ENCODE measurements at regions not wholly inside any gene's neighbourhood (a gene's known extent, or its start where the extent isn't known, plus 50 kb on each side); places are given as distances from the start of the nearest gene placed in this dataset.
"Not testable (repeated sequence)": the region's sequence is repeated elsewhere in the genome, so short reads cannot be mapped to it uniquely, and the experiment has no call there.

DNA sequence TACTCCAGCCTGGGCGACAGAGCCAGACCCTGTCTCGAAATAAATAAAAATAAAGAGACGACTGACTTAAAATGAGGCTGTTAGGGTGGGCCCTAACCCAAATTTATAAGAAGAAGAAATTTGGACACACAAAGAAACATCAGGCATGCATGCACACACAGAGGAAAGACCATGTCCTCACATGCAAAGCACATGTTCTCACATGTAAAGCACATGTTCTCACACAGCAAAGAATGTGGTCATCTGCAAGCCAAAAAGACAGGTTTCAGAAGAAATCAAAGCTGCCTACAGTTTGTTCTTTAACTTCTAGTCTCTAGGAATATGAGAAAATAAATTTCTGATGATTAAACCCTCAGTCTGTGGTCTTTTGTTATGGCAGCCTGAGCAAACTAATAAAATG, 132.3 kb upstream of the CRIM1 start:
- DNase-seq: no peak

- DNase-seq: no peak
Measured at GRCh38 chr2:36222485-36222884, 133.1 kb upstream of the CRIM1 start.

- DNase-seq: no peak
Measured at GRCh38 chr2:36214691-36215090, 140.9 kb upstream of the CRIM1 start.

DNA sequence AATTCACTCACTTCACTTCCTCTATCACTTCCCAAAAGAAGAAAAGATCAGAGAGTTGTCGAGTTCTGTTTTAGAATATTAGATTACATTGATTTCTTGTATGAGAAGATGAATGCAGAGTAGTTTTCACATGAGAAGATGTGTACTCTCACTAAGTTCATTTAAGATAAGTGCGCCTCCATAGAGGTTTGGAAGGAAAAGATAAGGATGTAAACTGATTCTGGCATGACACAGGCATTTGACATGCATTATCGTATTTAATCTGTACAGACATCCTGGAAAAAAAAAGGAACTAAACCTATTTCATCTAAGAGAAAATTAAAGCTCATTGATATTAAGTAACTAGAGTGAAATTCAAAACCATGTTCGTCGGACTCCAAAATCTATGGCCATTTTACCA, 152.2 kb upstream of the CRIM1 start:
- no peak for DNase-seq

GRCh38 chr2:36197181-36197971, 158.2 kb upstream of the CRIM1 start:
- DNase-seq: no peak

- DNase-seq: no peak
Measured at GRCh38 chr2:36193680-36194079, 161.9 kb upstream of the CRIM1 start.

DNA sequence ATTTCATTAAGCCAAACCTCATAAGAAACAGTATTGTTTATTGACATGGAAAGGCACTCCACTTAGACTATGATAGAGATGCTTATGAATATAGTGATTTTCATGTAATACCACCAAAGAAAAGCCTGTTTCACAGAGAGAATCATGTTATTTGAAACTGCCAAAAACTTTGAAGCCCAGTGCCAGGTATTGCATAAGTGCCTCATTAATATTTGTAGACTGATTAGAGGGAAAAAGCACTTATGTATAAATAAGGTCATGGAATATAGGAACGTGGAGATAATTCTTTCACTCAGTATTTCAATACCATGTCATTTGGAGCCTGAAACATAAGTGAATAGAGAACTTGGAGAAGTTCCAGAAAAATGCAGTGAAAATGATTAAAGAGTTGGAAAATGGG, 162.6 kb upstream of the CRIM1 start:
- DNase-seq: no peak

- no peak for DNase-seq
Measured at GRCh38 chr2:36190097-36190496, 165.5 kb upstream of the CRIM1 start.

DNA sequence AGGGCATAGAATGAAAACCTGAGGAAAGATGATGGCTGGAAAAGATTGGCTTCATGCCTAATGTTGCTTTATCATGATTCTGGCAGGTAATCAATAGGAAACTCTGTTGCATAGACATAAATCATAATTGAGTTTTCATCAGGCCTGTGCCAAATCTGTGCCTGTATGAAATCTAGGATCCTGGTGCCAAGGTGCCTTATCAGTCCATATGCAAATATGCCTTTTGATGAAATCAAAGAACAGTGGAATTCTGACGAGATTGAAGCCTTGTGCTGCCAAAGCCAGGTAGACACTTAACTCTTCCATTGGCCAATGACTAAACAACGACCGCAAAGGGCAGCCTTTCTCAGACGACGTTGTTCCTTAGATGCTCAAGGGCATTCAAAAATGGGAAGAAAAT, 170.0 kb upstream of the CRIM1 start:
- no peak for DNase-seq

DNA sequence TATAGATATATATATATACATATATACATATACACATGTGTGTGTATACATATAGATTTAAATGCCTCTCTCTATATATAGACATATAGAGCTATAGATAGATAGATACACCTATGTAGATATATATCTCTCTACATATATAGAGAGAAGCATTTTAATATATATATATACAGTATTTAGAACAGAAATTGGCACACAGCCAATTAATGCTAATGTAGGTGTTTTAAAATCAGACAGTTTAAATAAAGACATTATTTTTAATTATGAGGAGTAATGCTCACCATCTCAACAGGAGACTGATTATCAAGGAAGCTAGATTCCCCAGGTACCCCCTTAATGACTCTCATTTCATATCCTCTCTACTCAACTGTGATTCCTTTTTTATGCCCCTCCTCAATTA, 170.7 kb upstream of the CRIM1 start:
- no peak for DNase-seq

GRCh38 chr2:36180789-36181482, 174.6 kb upstream of the CRIM1 start:
- not testable (repeated sequence) for DNase-seq

- not testable (repeated sequence) for DNase-seq
Measured at GRCh38 chr2:36180293-36180692, 175.3 kb upstream of the CRIM1 start.

- not testable (repeated sequence) for DNase-seq
Measured at GRCh38 chr2:36179668-36180269, 175.8 kb upstream of the CRIM1 start.

DNA sequence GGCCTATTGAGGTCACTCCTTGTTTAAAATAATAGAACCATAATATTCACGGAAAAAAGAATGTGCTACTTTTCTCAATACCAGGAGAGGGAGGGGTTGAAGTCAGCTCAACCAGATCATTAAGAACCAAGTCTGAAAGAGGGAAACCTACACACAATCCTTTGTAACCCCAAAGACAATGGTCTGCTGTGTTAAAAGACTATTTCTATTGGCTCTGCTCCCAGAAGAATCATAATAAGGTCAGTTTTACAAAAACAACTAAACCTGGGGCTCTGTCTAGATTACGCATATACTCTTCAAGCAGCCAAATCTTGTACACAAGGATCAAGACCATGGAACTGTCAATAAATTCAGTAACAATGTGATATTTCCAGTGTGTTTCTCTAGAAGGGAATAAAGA, 177.2 kb upstream of the CRIM1 start:
- no peak for DNase-seq

DNA sequence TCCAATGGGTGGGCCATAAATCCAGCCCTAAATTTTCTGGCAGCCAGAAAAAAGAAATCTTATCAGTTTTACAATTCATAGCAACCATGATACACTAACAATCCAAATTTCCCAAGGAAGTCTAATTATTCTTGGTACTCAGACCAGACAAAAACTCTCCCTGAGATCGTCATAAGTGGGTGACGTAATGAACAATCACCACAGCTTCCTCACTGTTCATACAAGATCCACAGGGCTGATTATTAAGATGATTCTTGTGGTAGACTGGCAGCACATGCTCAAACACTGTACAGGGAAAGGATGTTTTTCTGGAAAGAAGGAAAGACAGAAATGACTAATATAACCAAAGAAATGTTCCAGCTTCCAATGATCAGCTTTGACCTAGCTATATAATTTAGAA, 178.3 kb upstream of the CRIM1 start:
- DNase-seq: no peak

DNA sequence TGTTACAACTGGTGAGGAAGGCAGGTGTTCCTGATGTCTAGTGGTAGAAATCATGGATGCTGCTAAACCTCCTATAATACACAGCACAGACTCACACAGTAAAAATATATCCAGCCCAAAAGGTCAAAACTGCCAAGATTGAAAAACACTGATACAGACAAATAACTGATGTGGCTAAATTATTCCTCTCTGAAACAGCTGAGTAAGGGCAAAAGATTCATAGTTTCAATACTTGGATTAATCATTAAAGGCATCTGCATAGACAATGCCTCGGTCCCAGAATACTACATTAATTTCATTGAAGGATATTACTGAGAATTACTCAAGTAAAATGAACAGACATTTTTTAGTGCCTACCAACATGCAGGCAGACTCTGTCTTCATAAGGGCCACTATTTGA, 180.7 kb upstream of the CRIM1 start:
- no peak for DNase-seq

- no peak for DNase-seq
Measured at GRCh38 chr2:36173760-36174404, 181.7 kb upstream of the CRIM1 start.

GRCh38 chr2:36172824-36173223, 182.8 kb upstream of the CRIM1 start:
- no peak for DNase-seq

DNA sequence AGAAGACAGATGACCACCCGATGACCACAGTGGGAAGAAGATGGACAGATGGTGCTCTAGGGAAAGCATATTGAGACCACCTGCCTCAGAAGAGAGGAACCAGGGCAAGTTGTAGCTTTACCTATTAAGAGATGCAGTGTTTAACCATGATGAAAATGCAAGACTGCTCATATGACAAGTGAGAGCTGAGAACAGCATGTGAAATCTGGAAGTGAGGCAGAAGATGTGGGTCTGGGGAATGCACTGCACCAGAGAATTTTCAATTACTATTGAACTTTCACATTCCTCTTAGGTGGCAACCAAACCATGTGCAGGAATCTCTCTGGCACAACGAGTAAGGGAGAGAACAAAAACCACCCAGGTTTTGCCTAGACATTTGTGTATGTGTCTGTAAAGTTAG, 184.8 kb upstream of the CRIM1 start:
- DNase-seq: no peak

DNA sequence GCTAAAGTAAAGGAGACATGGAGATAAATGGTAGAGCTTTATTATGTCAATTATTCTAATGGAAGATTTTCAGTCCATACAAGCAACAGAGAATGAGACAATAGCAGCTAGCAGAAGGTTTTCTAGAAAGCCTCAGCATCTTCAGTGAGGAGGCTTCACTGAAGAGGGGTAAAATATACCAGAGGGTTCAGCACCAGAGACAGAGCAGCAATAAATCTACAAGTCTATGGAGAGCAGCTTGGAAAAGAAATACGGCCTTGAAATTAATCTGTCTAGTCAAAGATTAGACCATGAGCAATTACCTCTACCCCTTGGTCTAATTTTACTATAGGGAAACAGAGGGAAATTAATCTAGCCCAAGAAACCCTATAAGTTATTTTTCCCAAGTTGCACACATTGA, 185.7 kb upstream of the CRIM1 start:
- DNase-seq: no peak

GRCh38 chr2:36168115-36168514, 187.5 kb upstream of the CRIM1 start:
- no peak for DNase-seq

GRCh38 chr2:36165132-36165531, 190.4 kb upstream of the CRIM1 start:
- no peak for DNase-seq

DNA sequence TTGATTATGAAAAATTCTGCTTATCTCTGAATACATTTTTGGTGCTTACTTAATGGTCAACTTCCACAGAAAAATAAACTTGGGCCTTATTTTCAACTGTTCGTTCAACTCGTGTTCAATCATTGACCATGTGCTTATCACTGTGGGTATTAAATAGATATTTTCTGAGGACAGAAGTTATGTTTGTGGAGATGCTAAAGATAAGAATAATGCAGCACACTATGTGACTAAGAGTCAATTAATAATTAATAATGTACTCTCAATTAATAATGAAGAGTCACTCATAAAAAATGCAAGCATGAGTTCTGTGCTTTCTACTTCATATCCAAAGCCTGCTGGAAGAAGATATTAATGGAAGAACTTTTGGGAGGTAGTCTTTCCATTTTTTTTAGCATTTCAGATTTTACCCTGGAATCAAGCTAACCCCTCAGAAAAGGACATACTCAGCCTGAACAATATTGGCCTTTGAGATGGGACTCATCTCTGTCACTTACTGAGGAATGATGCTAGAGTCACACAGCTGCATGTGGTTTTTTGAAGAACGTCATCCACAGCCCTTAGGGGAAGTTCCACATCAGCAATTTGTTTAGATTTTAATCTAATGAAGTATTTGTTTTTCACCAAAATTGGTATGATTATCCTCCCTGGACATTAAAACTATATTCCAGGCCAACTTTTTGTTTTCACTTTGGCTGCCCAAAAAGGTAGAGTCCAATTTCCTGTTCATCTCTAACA, 191.9 kb upstream of the CRIM1 start:
- DNase-seq: no peak

All from right hindlimb (tissue), 1 donor.